HEK293T (cell line): ENCODE measurements at regions not wholly inside any gene's neighbourhood (a gene's known extent, or its start where the extent isn't known, plus 50 kb on each side); places are given as distances from the start of the nearest gene placed in this dataset.

Source experiments
- ARNT ChIP-seq: fragments of 450-650 bp; IDR thresholded peaks from 2 replicates; pipeline ENCODE4 v1.6.1; 2017; ENCODE audit warnings: mild to moderate bottlenecking
- BHLHE40 ChIP-seq: fragments of 450-650 bp; IDR thresholded peaks from 2 replicates; pipeline ENCODE4 v1.6.1; 2016; ENCODE audit warnings: mild to moderate bottlenecking, moderate library complexity, borderline replicate concordance
- CTBP1 ChIP-seq: fragments of 450-650 bp; IDR thresholded peaks from 2 replicates; pipeline ENCODE4 v1.6.1; 2016; ENCODE audit warnings: borderline replicate concordance
- ELF4 ChIP-seq: fragments of 450-650 bp; IDR thresholded peaks from 2 replicates; pipeline ENCODE4 v1.6.1; 2017; ENCODE audit warnings: antibody characterized with exemption
- FOXA1 ChIP-seq: fragments of 450-650 bp; IDR thresholded peaks from 2 replicates; pipeline ENCODE4 v1.6.1; 2016; ENCODE audit warnings: mild to moderate bottlenecking
- FOXK2 ChIP-seq: fragments of 450-650 bp; IDR thresholded peaks from 2 replicates; pipeline ENCODE4 v1.6.1; 2016; ENCODE audit warnings: mild to moderate bottlenecking
- FOXM1 ChIP-seq: fragments of 450-650 bp; IDR thresholded peaks from 2 replicates; pipeline ENCODE4 v1.6.1; 2017; ENCODE audit warnings: mild to moderate bottlenecking, borderline replicate concordance
- L3MBTL2 ChIP-seq: fragments of 450-650 bp; conservative IDR thresholded peaks from 2 replicates; pipeline ENCODE4 v1.6.1; 2016; ENCODE audit warnings: mild to moderate bottlenecking
- NFRKB ChIP-seq: fragments of 450-650 bp; IDR thresholded peaks from 2 replicates; pipeline ENCODE4 v1.6.1; 2016; ENCODE audit warnings: mild to moderate bottlenecking, moderate library complexity
- PKNOX1 ChIP-seq: fragments of 450-650 bp; IDR thresholded peaks from 2 replicates; pipeline ENCODE4 v1.6.1; 2016
- SP1 ChIP-seq: fragments of 450-650 bp; IDR thresholded peaks from 2 replicates; pipeline ENCODE4 v1.6.1; 2017
- TARDBP ChIP-seq: fragments of 450-650 bp; IDR thresholded peaks from 2 replicates; pipeline ENCODE4 v1.6.1; 2016
- ZNF384 ChIP-seq: fragments of 450-650 bp; IDR thresholded peaks from 2 replicates; pipeline ENCODE4 v1.6.1; 2016

- TF ChIP-seq FOXM1 (no peak), TARDBP (no peak), NFRKB (no peak), BHLHE40 (no peak), SP1 (no peak), FOXA1 (no peak), FOXK2 (no peak), ELF4 (no peak), PKNOX1 (no peak), L3MBTL2 (no peak), ZNF384 (no peak), CTBP1 (no peak), ARNT (no peak)
These were observed 274.7 kb downstream of the NXPE2 start for GRCh38 chr11:114953039-114953438.
